Kidney (tissue), 13 donors: ENCODE measurements at regions not wholly inside any gene's neighbourhood (a gene's known extent, or its start where the extent isn't known, plus 50 kb on each side); places are given as distances from the start of the nearest gene placed in this dataset.

ENCODE experiments used
- DNase-seq, 5 donors: peaks; one replicate each; pipeline ENCODE4 v3.0.0-alpha.2; 2013 to 2020
- FAIRE-seq: peaks from 2 replicates; lab custom pipeline; 2012; peaks lifted over from hg19 to GRCh38; lab: Jason Lieb, UNC
- H3K27ac ChIP-seq, 2 donors: one replicate each; pipeline ENCODE4 v1.7.0; 2013; ENCODE audit warnings: low read depth in 2 of 2, low read length in 2 of 2, inconsistent platforms in 1 of 2
- H3K27me3 ChIP-seq: one replicate; pipeline ENCODE4 v1.7.1; 2013; ENCODE audit warnings: low read length, inconsistent platforms; ENCODE audit not compliant: control insufficient read depth, insufficient read depth
- H3K36me3 ChIP-seq, 3 donors: one replicate each; pipeline versions ENCODE4 v1.7.0 to v1.7.1; 2013; ENCODE audit warnings: low read length in 3 of 3, control low read depth in 1 of 3, inconsistent platforms in 1 of 3; ENCODE audit not compliant: insufficient read depth in 3 of 3, control insufficient read depth in 2 of 3
- H3K4me1 ChIP-seq, 3 donors: one replicate each; pipeline versions ENCODE4 v1.7.0 to v1.7.1; 2013; ENCODE audit warnings: low read length in 3 of 3, inconsistent platforms in 1 of 3, low read depth in 1 of 3; ENCODE audit not compliant: control insufficient read depth in 2 of 3, insufficient read depth in 2 of 3
- H3K4me3 ChIP-seq, 3 donors: one replicate each; pipeline versions ENCODE4 v1.7.0 to v1.8.1; 2013; ENCODE audit warnings: low read length in 3 of 3, control low read depth in 1 of 3, inconsistent platforms in 1 of 3
- H3K9ac ChIP-seq, 3 donors: one replicate each; pipeline versions ENCODE4 v1.7.0 to v1.7.1; 2013; ENCODE audit warnings: low read length in 3 of 3, control low read depth in 1 of 3, inconsistent platforms in 1 of 3
- H3K9me3 ChIP-seq, 3 donors: one replicate each; pipeline versions ENCODE4 v1.7.0 to v1.7.1; 2013; ENCODE audit warnings: low read length in 3 of 3, control low read depth in 1 of 3, inconsistent platforms in 1 of 3; ENCODE audit not compliant: control insufficient read depth in 2 of 3, insufficient read depth in 1 of 3
- CTCF ChIP-seq: IDR thresholded peaks from 3 replicates; pipeline ENCODE4 v1.5.1; 2012; ENCODE audit warnings: mild to moderate bottlenecking, moderate library complexity, borderline replicate concordance; ENCODE audit not compliant: insufficient read depth; ENCODE audit errors: extremely low read depth
- intact Hi-C: fragments of 100-400 bp; cut with DNase I; formaldehyde crosslinking; loops from one replicate; pipeline ENCODE4 v1.11.1; 2022
- donor health status: control.
- donor health status: control.
- donor health status: control.
- donor health status: control.
- donor health status: control.
- donor health status: DM: yes; HTN: yes; CAD: no.
- donor health status: Normal renal cell carcinoma (clear cell type).

- H3K36me3 ChIP-seq, result no peaks in the 10 kb centered on the region
- no peak for DNase-seq
- no peak for FAIRE-seq
- H3K9ac ChIP-seq, result no peak overlapping the region
- intact Hi-C loops, result no loop called here
- no peaks in the 10 kb centered on the region for H3K27me3 ChIP-seq
- H3K4me3 ChIP-seq, result no peak overlapping the region
- H3K4me1 ChIP-seq, result no peaks in the 10 kb centered on the region
- no peak overlapping the region for H3K27ac ChIP-seq
- H3K9me3 ChIP-seq, result no peaks in the 10 kb centered on the region
- no peak for TF ChIP-seq CTCF
Measured at GRCh38 chr11:110903378-110903777, 191.1 kb upstream of the ARHGAP20 start.

- intact Hi-C loops, result no loop called here
- Histone ChIP-seq H3K9ac (no peak overlapping the region), H3K27me3 (no peaks in the 10 kb centered on the region), H3K27ac (no peak overlapping the region), H3K4me1 (no peaks in the 10 kb centered on the region), H3K9me3 (no peaks in the 10 kb centered on the region), H3K4me3 (no peak overlapping the region), H3K36me3 (no peaks in the 10 kb centered on the region)
- TF ChIP-seq CTCF, result no peak
- DNase-seq (no peak), FAIRE-seq (no peak)
Measured at GRCh38 chr11:110901441-110901840, 189.2 kb upstream of the ARHGAP20 start.

GRCh38 chr11:110900426-110900825 is 188.2 kb upstream of the ARHGAP20 start:
- intact Hi-C loops, result no loop called here

More at GRCh38 chr11:110900426-110900825, 188.2 kb upstream of the ARHGAP20 start:
- DNase-seq, result no peak
- Histone ChIP-seq H3K4me1 (no peaks in the 10 kb centered on the region), H3K27me3 (no peaks in the 10 kb centered on the region), H3K27ac (no peak overlapping the region), H3K36me3 (no peaks in the 10 kb centered on the region), H3K9me3 (no peaks in the 10 kb centered on the region), H3K9ac (no peak overlapping the region), H3K4me3 (no peak overlapping the region)
- TF ChIP-seq CTCF, result no peak
- no peak for FAIRE-seq
